ENCODE measurements at regions not wholly inside any gene's neighbourhood (a gene's known extent, or its start where the extent isn't known, plus 50 kb on each side); places are given as distances from the start of the nearest gene placed in this dataset.

GRCh38 chr4:175127314-175127713, 209.2 kb downstream of the ADAM29 start:
- Histone ChIP-seq H3K9me3 (ENCODE audit: control insufficient read depth, insufficient read depth, low read depth, low read length) (no peaks in the 10 kb centered on the region), H3K4me3 (ENCODE audit: low read depth, low read length) (no peak overlapping the region), H3K36me3 (ENCODE audit: control insufficient read depth in 2 of 2, insufficient read depth in 1 of 2, low read length in 2 of 2) (no peaks in the 10 kb centered on the region), H3K4me1 (ENCODE audit: control insufficient read depth, insufficient read depth, low read length) (no peaks in the 10 kb centered on the region), H3K27ac (ENCODE audit: extremely low read depth, low read depth, low read length) (no peak overlapping the region)
- no peak for TF ChIP-seq ZNF18 (tag by site-specific recombination; IDR thresholded peaks at IDR 0.05)
- TF ChIP-seq ZBTB8A (tag by site-specific recombination; IDR thresholded peaks at IDR 0.05), result no peak
- TF ChIP-seq ZNF670 (tag by site-specific recombination; IDR thresholded peaks at IDR 0.05; ENCODE audit: low read depth), result no peak
- no peak for TF ChIP-seq KLF16 (tag by site-specific recombination; IDR thresholded peaks at IDR 0.05)
- TF ChIP-seq ZFP41 (tag by site-specific recombination; IDR thresholded peaks at IDR 0.05; ENCODE audit: borderline replicate concordance), result no peak
- ChIA-PET CTCF (no interaction called here), POLR2A (no interaction called here)

- H3K36me3 ChIP-seq (ENCODE audit: control insufficient read depth in 2 of 2, insufficient read depth in 1 of 2, low read length in 2 of 2), result no peaks in the 10 kb centered on the region
- H3K4me1 ChIP-seq (ENCODE audit: control insufficient read depth, insufficient read depth, low read length), result no peaks in the 10 kb centered on the region
- TF ChIP-seq OVOL3 (tag by site-specific recombination; IDR thresholded peaks at IDR 0.05) (no peak), ZEB2 (tag by site-specific recombination; IDR thresholded peaks at IDR 0.05) (no peak), ZNF768 (tag by site-specific recombination; IDR thresholded peaks at IDR 0.05) (no peak), ZNF416 (tag by site-specific recombination; IDR thresholded peaks at IDR 0.05) (no peak), ZNF555 (tag by site-specific recombination; conservative IDR thresholded peaks at IDR 0.05) (no peak), GLI4 (tag by site-specific recombination; IDR thresholded peaks at IDR 0.05) (no peak), ZNF140 (tag by site-specific recombination; IDR thresholded peaks at IDR 0.05) (no peak), WT1 (tag by site-specific recombination; IDR thresholded peaks at IDR 0.05) (no peak), ZNF488 (tag by site-specific recombination; IDR thresholded peaks at IDR 0.05) (no peak), ZNF571 (tag by site-specific recombination; IDR thresholded peaks at IDR 0.05) (no peak), ZNF394 (tag by site-specific recombination; IDR thresholded peaks at IDR 0.05; ENCODE audit: borderline replicate concordance) (no peak), ZNF302 (tag by site-specific recombination; IDR thresholded peaks at IDR 0.05; ENCODE audit: low read depth) (no peak), ZNF664 (tag by site-specific recombination; IDR thresholded peaks at IDR 0.05) (no peak), ZNF600 (tag by site-specific recombination; IDR thresholded peaks at IDR 0.05) (no peak), ZNF146 (tag by site-specific recombination; IDR thresholded peaks at IDR 0.05) (no peak), PRDM4 (tag by site-specific recombination; IDR thresholded peaks at IDR 0.05) (no peak), ZNF350 (tag by site-specific recombination; IDR thresholded peaks at IDR 0.05) (no peak), ZNF624 (tag by site-specific recombination; IDR thresholded peaks at IDR 0.05) (no peak), ZFHX2 (tag by site-specific recombination; conservative IDR thresholded peaks at IDR 0.05) (no peak)
- ChIA-PET POLR2A (no interaction called here), CTCF (no interaction called here)
- no peak overlapping the region for H3K4me3 ChIP-seq (ENCODE audit: low read depth, low read length)
- H3K9me3 ChIP-seq (ENCODE audit: control insufficient read depth, insufficient read depth, low read depth, low read length), result no peaks in the 10 kb centered on the region
- H3K27ac ChIP-seq (ENCODE audit: extremely low read depth, low read depth, low read length), result no peak overlapping the region
These were observed 211.6 kb downstream of the ADAM29 start for GRCh38 chr4:175129797-175130196.

Measured in HEK293 (cell line).